ENCODE measurements at regions not wholly inside any gene's neighbourhood (a gene's known extent, or its start where the extent isn't known, plus 50 kb on each side); places are given as distances from the start of the nearest gene placed in this dataset.

DNA sequence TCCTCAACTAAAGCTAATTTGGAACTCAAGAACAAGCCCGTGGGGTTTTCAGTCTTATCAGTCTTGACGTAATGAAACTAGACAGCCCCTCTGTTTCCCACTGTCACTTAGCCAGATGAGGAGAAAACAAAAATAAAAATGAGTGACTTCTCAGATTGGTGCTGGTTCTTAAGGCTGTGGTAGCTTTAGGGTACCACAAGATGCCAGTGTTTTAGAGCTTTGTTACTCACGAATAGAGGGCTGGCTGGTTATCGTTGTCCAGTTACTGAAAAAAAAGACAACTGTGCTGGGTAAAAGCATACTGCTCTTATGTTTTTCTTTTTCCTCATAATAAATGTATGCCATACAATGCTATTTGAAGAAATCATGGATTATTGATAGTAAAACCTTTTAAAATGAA lies 796.7 kb downstream of the RAPGEF2 start:
- CTCF ChIA-PET = interaction anchor here (2.3 kb wide), 1 partner anchor 12 kb away, joined by 9 read pairs; no protein-coding TSS in a partner anchor
- Histone ChIP-seq H3K9me3 (ENCODE audit: control insufficient read depth in 1 of 2, insufficient read depth in 1 of 2, low read depth in 1 of 2, low read length in 2 of 2) (no peaks in the 10 kb centered on the region), H3K9me2 (ENCODE audit: insufficient read depth) (no peaks in the 10 kb centered on the region)

DNA sequence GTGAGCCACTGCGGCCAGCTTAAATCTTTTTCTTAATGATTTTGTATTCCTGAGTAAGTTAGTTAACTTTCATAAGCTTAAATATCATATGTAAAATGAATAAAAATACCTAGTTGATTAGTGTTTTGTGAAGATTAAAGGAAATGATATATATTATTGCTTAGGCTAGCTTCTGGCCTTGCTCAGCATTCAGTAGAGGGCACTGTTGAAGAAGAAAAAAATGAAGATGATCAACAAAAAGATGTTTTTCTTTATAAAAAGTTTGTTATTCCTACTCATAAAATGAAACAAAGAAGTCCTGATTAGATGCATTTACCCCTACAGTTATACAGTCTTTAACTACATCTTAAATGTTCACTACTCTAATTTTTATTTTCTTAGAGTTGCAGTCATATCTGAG lies 797.7 kb downstream of the RAPGEF2 start:
- TF ChIP-seq POLR2A (IDR thresholded peaks at IDR 0.05; ENCODE audit: borderline replicate concordance, extremely low read depth, insufficient read depth, insufficient read length) = no peak
- peak; percentile 25; the same call in 1 of the 2 replicates for TF ChIP-seq RAD21 (IDR thresholded peaks at IDR 0.05; ENCODE audit: low read depth)
- Histone ChIP-seq H3K9me2 (ENCODE audit: insufficient read depth) (no peaks in the 10 kb centered on the region), H3K9me3 (ENCODE audit: control insufficient read depth in 1 of 2, insufficient read depth in 1 of 2, low read depth in 1 of 2, low read length in 2 of 2) (no peaks in the 10 kb centered on the region), H3K27ac (ENCODE audit: low read depth, low read length) (no peak overlapping the region), H2AFZ (ENCODE audit: low read depth, low read length, poor library complexity, severe bottlenecking) (no peak overlapping the region), H3K9ac (ENCODE audit: low read length) (no peak overlapping the region), H3K4me3 (replicated peaks in 1 of 2; ENCODE audit: low read depth in 1 of 2, low read length in 2 of 2) (no peak overlapping the region), H3K4me1 (ENCODE audit: control insufficient read depth in 1 of 2, insufficient read depth in 2 of 2, low read length in 2 of 2) (no peaks in the 10 kb centered on the region), H3K27me3 (ENCODE audit: insufficient read depth, low read length) (no peaks in the 10 kb centered on the region), H4K20me1 (ENCODE audit: insufficient read depth) (no peaks in the 10 kb centered on the region), H3K36me3 (ENCODE audit: control insufficient read depth in 1 of 2, insufficient read depth in 2 of 2, low read length in 2 of 2) (no peaks in the 10 kb centered on the region), H3K79me2 (ENCODE audit: insufficient read depth, low read length) (no peaks in the 10 kb centered on the region), H3K4me2 (ENCODE audit: low read length) (no peak overlapping the region)
- ChIA-PET RAD21 (ENCODE audit: low non-redundant PET in 1 of 2, low total read pairs in 2 of 2, uncharacterized antibody in 2 of 2, unreplicated experiment in 2 of 2) (no interaction called here), POLR2A (no interaction called here), CTCF (interaction anchor here (1.1 to 2.3 kb wide), 2 partner anchors 13 to 19 kb away, joined by 3 to 9 read pairs; no protein-coding TSS in a partner anchor)
- DNase-seq (ENCODE audit: low read depth, low spot score) = no peak
- intact Hi-C loops (cut with micrococcal nuclease) = no loop called here
- ATAC-seq = no peak
- BruUV-seq (replicated peaks) = no TSS peak

More for the DNA sequence above, 796.7 kb downstream of the RAPGEF2 start:
- H3K27ac ChIP-seq (ENCODE audit: low read depth, low read length) = no peak overlapping the region
- no peak overlapping the region for H3K4me3 ChIP-seq (replicated peaks in 1 of 2; ENCODE audit: low read depth in 1 of 2, low read length in 2 of 2)
- H2AFZ ChIP-seq (ENCODE audit: low read depth, low read length, poor library complexity, severe bottlenecking) = no peak overlapping the region
- no peaks in the 10 kb centered on the region for H3K79me2 ChIP-seq (ENCODE audit: insufficient read depth, low read length)
- DNase-seq (ENCODE audit: low read depth, low spot score) = no peak
- no peak overlapping the region for H3K4me2 ChIP-seq (ENCODE audit: low read length)
- no peaks in the 10 kb centered on the region for H3K4me1 ChIP-seq (ENCODE audit: control insufficient read depth in 1 of 2, insufficient read depth in 2 of 2, low read length in 2 of 2)
- H4K20me1 ChIP-seq (ENCODE audit: insufficient read depth) = no peaks in the 10 kb centered on the region
- H3K27me3 ChIP-seq (ENCODE audit: insufficient read depth, low read length) = no peaks in the 10 kb centered on the region
- POLR2A ChIA-PET = no interaction called here
- intact Hi-C loops (cut with micrococcal nuclease) = no loop called here
- ATAC-seq = no peak
- TF ChIP-seq POLR2A (IDR thresholded peaks at IDR 0.05; ENCODE audit: borderline replicate concordance, extremely low read depth, insufficient read depth, insufficient read length) (no peak), CEBPB (IDR thresholded peaks at IDR 0.05; ENCODE audit: low read depth) (no peak), FOSL1 (IDR thresholded peaks at IDR 0.05; ENCODE audit: low read depth) (no peak), SIN3A (IDR thresholded peaks at IDR 0.05; ENCODE audit: low read depth) (no peak), TCF7L2 (IDR thresholded peaks at IDR 0.05; ENCODE audit: borderline replicate concordance, extremely low read depth, insufficient read depth, insufficient read length) (no peak), SP1 (IDR thresholded peaks at IDR 0.05; ENCODE audit: low read depth) (no peak), ZNF274 (IDR thresholded peaks at IDR 0.05; ENCODE audit: low read depth, low read length) (no peak)
- TF ChIP-seq, protein P1, sequence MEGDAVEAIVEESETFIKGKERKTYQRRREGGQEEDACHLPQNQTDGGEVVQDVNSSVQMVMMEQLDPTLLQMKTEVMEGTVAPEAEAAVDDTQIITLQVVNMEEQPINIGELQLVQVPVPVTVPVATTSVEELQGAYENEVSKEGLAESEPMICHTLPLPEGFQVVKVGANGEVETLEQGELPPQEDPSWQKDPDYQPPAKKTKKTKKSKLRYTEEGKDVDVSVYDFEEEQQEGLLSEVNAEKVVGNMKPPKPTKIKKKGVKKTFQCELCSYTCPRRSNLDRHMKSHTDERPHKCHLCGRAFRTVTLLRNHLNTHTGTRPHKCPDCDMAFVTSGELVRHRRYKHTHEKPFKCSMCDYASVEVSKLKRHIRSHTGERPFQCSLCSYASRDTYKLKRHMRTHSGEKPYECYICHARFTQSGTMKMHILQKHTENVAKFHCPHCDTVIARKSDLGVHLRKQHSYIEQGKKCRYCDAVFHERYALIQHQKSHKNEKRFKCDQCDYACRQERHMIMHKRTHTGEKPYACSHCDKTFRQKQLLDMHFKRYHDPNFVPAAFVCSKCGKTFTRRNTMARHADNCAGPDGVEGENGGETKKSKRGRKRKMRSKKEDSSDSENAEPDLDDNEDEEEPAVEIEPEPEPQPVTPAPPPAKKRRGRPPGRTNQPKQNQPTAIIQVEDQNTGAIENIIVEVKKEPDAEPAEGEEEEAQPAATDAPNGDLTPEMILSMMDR (IDR thresholded peaks at IDR 0.05 in 2 of 3, conservative IDR thresholded peaks at IDR 0.05 in 1 of 3; ENCODE audit: borderline replicate concordance in 1 of 3, insufficient read depth in 1 of 3, low read depth in 2 of 3, low read length in 2 of 3) = 0 out of 6 replicates have a peak, but pooled peaks of 1 of the 3 experiments have one; percentile 13
- no TSS peak for BruUV-seq (replicated peaks)
- no peak overlapping the region for H3K9ac ChIP-seq (ENCODE audit: low read length)
- RAD21 ChIA-PET (ENCODE audit: low non-redundant PET in 1 of 2, low total read pairs in 2 of 2, uncharacterized antibody in 2 of 2, unreplicated experiment in 2 of 2) = no interaction called here
- H3K36me3 ChIP-seq (ENCODE audit: control insufficient read depth in 1 of 2, insufficient read depth in 2 of 2, low read length in 2 of 2) = no peaks in the 10 kb centered on the region

All from HCT116 (cell line).